GM12878 (cell line): ENCODE measurements at regions not wholly inside any gene's neighbourhood (a gene's known extent, or its start where the extent isn't known, plus 50 kb on each side); places are given as distances from the start of the nearest gene placed in this dataset.

Experiments
- ATAC-seq: fragments of 200-7000 bp; cut with Tn5 transposase; 3 replicates; pipeline ENCODE4 v1.9.1; 2020; ENCODE audit warnings: mild to moderate bottlenecking, moderate library complexity
- BruUV-seq: library from RNA; stranded (reverse); fragments of 400-500 nt; replicated peaks from 2 replicates; lab custom pipeline; 2021; lab: Mats Ljungman, UMichigan
- CTCF ChIA-PET: fragments of 300-600 bp; sonication (Branson Sonifier 250); formaldehyde crosslinking; extraction: SDS; loops from one replicate; lab custom pipeline; 2021; ENCODE audit warnings: inconsistent platforms; lab: Yijun Ruan, JAX
- POLR2A ChIA-PET: fragments of 350-600 bp; formaldehyde crosslinking; extraction: SDS; loops from one replicate; lab custom pipeline; 2021; ENCODE audit warnings: inconsistent platforms; lab: Charles Lee
- RAD21 ChIA-PET: fragments of 300-600 bp; sonication (Branson Sonifier 250); formaldehyde crosslinking; loops from one replicate; lab custom pipeline; 2023; ENCODE audit warnings: antibody characterized with exemption; ENCODE audit not compliant: unreplicated experiment; lab: Charles Lee
- SMC1A ChIA-PET: fragments of 300-600 bp; sonication (Branson Sonifier 250); formaldehyde crosslinking; loops from one replicate; lab custom pipeline; 2023; ENCODE audit not compliant: unreplicated experiment, uncharacterized antibody; lab: Charles Lee
- DNase-seq: peaks from one replicate; pipeline ENCODE4 v3.0.0-alpha.2; 2011; ENCODE audit warnings: low read depth, low spot score
- FAIRE-seq: peaks from 3 replicates; lab custom pipeline; 2011; peaks lifted over from hg19 to GRCh38; lab: Jason Lieb, UNC
- H2AFZ ChIP-seq: 2 replicates; pipeline ENCODE4 v1.6.0; 2011; ENCODE audit warnings: low read depth, low read length, control low read depth; ENCODE audit not compliant: control insufficient read depth
- H3K27ac ChIP-seq: 2 replicates; pipeline ENCODE4 v1.5.1; 2011; ENCODE audit warnings: control low read depth; ENCODE audit not compliant: control insufficient read depth, insufficient read depth
- H3K27me3 ChIP-seq, 2 experiments: replicated peaks in 1 of 2; 2 replicates each; pipeline versions ENCODE4 v1.6.0 to v1.6.1; 2011; ENCODE audit warnings: low read length in 1 of 2; ENCODE audit not compliant: control insufficient read depth in 2 of 2, insufficient read depth in 2 of 2
- H3K36me3 ChIP-seq, 2 experiments: 2 replicates each; pipeline ENCODE4 v1.5.1; 2011; ENCODE audit warnings: low read length in 1 of 2; ENCODE audit not compliant: control insufficient read depth in 2 of 2, insufficient read depth in 2 of 2
- H3K4me1 ChIP-seq: 2 replicates; pipeline ENCODE4 v1.6.1; 2011; ENCODE audit warnings: mild to moderate bottlenecking, low read length, moderate library complexity, mixed read lengths; ENCODE audit not compliant: control insufficient read depth, insufficient read depth
- H3K4me2 ChIP-seq: 2 replicates; pipeline ENCODE4 v1.6.0; 2011; ENCODE audit warnings: control low read depth; ENCODE audit not compliant: control insufficient read depth, insufficient read depth
- H3K4me3 ChIP-seq: fragments of 200-600 bp; sonication (generic); 2 replicates; pipeline ENCODE4 v1.5.1; 2016
- H3K79me2 ChIP-seq: 2 replicates; pipeline ENCODE4 v1.6.0; 2011; ENCODE audit warnings: low read length; ENCODE audit not compliant: control insufficient read depth, insufficient read depth
- H3K9ac ChIP-seq: 2 replicates; pipeline ENCODE4 v1.8.0; 2011; ENCODE audit warnings: low read length, control low read depth, mixed read lengths; ENCODE audit not compliant: control insufficient read depth, insufficient read depth
- H3K9me3 ChIP-seq: replicated peaks from 3 replicates; pipeline ENCODE4 v1.5.1; 2011; ENCODE audit warnings: mild to moderate bottlenecking, low read length; ENCODE audit not compliant: control insufficient read depth, insufficient read depth
- H4K20me1 ChIP-seq: 2 replicates; pipeline ENCODE4 v1.6.0; 2011; ENCODE audit not compliant: control insufficient read depth, insufficient read depth
- CBX3 ChIP-seq: fragments of 200-600 bp; sonication (generic); IDR thresholded peaks from 2 replicates; pipeline ENCODE4 v1.6.1; 2016; ENCODE audit warnings: low read depth, borderline replicate concordance
- CEBPZ ChIP-seq: fragments of 150-350 bp; IDR thresholded peaks from 2 replicates; pipeline ENCODE4 v1.6.1; 2016; ENCODE audit warnings: low read depth, low read length
- EED ChIP-seq: sonication (generic); IDR thresholded peaks from 2 replicates; pipeline ENCODE4 v1.6.1; 2016; ENCODE audit warnings: antibody characterized with exemption, low read depth
- HSF1 ChIP-seq: fragments of 150-350 bp; IDR thresholded peaks from 2 replicates; pipeline ENCODE4 v1.6.1; 2014; ENCODE audit warnings: mild to moderate bottlenecking, low read depth, low read length
- MYC ChIP-seq: IDR thresholded peaks from 2 replicates; pipeline ENCODE4 v1.6.1; 2011; ENCODE audit warnings: mild to moderate bottlenecking, low read length, moderate library complexity, inconsistent platforms; ENCODE audit not compliant: insufficient read depth, insufficient replicate concordance, insufficient read length, severe bottlenecking
- SP1 ChIP-seq: IDR thresholded peaks from one replicate; pipeline ENCODE4 v1.6.1; 2011; ENCODE audit warnings: low read depth, low read length
- WGBS: methylation state at CpG from one replicate; pipeline ENCODE4 v1.1.6; 2016; ENCODE audit warnings: low lambda C conversion rate; ENCODE audit not compliant: insufficient replicate concordance, insufficient coverage; ENCODE audit errors: missing lambda C conversion rate; 5-methylcytosine and 5-hydroxymethylcytosine counted together
- in situ Hi-C: fragments of 300-500 bp; cut with MboI; formaldehyde crosslinking; loops from 9 replicates; pipeline ENCODE4 v1.14.3; 2018; ENCODE audit warnings: mixed read lengths
- intact Hi-C: fragments of 100-400 bp; cut with micrococcal nuclease; formaldehyde crosslinking; loops from one replicate; pipeline ENCODE4 v1.14.2; 2022; ENCODE audit not compliant: unreplicated experiment

DNA sequence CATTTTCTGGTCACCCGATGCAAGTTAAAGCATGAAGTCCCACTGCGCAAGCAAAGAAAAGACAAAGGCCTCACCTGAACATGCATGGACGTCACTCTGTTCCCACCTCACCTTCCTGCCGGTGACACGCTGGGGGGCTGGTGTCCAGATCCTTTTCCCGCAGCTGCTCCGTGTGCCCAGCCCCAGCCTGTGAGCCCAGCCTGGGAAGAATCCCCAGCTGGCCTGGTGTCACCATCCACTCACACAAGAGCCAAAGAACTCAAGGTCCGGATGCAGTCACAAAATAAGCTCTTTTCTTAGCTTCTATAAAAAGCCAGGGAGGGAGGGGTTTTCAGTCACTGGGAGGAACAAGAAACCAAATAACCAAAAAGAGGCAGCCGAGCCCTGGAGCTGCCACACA lies 249.9 kb downstream of the COL4A1 start:
- 37% methylated on average over 9 of the region's 9 CpGs for WGBS

More for the DNA sequence above, 249.9 kb downstream of the COL4A1 start:
- Histone ChIP-seq H2AFZ (no peak overlapping the region), H3K36me3 (no peaks in the 10 kb centered on the region), H3K79me2 (no peaks in the 10 kb centered on the region), H3K27me3 (no peaks in the 10 kb centered on the region; a peak in 1 of 4 replicates), H4K20me1 (no peaks in the 10 kb centered on the region), H3K4me2 (no peak overlapping the region), H3K27ac (no peak overlapping the region), H3K9me3 (no peaks in the 10 kb centered on the region), H3K9ac (no peak overlapping the region), H3K4me1 (no peaks in the 10 kb centered on the region), H3K4me3 (no peak overlapping the region)
- SMC1A ChIA-PET = no interaction called here
- ATAC-seq (no peak), DNase-seq (no peak), FAIRE-seq (no peak)
- intact Hi-C loops = no loop called here
- no TSS peak for BruUV-seq
- CTCF ChIA-PET = no interaction called here
- RAD21 ChIA-PET = no interaction called here
- TF ChIP-seq EED (no peak), SP1 (no peak), HSF1 (no peak), MYC (no peak), CEBPZ (no peak), CBX3 (no peak)
- in situ Hi-C loops = no loop called here
- POLR2A ChIA-PET = no interaction called here
